Erythroblast (primary cell): ENCODE measurements at regions not wholly inside any gene's neighbourhood (a gene's known extent, or its start where the extent isn't known, plus 50 kb on each side); places are given as distances from the start of the nearest gene placed in this dataset.

Source experiments
- GATA1 ChIP-seq: IDR thresholded peaks from 2 replicates; pipeline ENCODE4 v1.6.1; 2011; ENCODE audit warnings: low read depth, mild to moderate bottlenecking, control low read depth, low read length, moderate library complexity
- POLR2A ChIP-seq: IDR thresholded peaks from 2 replicates; pipeline ENCODE4 v1.6.1; 2011; ENCODE audit warnings: mild to moderate bottlenecking, low read length

DNA sequence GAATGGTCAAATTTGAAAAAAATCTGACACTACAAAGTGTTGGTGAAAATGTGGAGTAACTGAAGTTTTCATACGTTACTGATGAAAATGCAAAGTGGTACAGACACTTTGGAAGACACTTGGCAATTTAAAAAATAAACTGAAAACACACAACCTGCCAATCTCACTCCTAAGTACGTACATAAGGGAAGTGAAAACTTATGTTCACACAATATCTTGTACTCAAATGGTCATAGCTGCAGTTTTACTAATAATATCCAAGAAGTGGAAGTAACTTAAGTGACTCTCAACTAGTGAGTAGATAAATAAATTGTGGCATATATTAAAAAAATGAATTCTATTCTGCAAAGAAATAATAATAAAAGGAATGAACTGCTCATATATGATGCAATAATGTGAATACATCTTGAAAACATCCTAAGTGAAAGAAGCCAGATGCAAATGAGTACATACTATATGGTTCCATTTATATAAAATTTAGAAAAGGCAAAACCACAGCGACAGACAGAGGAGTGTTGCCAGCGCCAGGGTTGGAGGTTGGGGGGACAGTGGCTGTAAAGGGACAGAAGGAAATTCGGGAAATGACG is 198.2 kb downstream of the ERMARD start:
- TF ChIP-seq POLR2A (no peak), GATA1 (no peak)
